GM19468 (cell line): ENCODE measurements at regions not wholly inside any gene's neighbourhood (a gene's known extent, or its start where the extent isn't known, plus 50 kb on each side); places are given as distances from the start of the nearest gene placed in this dataset.

Experiments
- ATAC-seq: cut with Tn5 transposase; IDR thresholded peaks from one replicate; pipeline ENCODE4 v1.9.1; 2021; ENCODE audit warnings: mild to moderate bottlenecking, moderate library complexity, moderate number of reproducible peaks; ENCODE audit not compliant: unreplicated experiment; ENCODE audit errors: extremely low read depth

DNA sequence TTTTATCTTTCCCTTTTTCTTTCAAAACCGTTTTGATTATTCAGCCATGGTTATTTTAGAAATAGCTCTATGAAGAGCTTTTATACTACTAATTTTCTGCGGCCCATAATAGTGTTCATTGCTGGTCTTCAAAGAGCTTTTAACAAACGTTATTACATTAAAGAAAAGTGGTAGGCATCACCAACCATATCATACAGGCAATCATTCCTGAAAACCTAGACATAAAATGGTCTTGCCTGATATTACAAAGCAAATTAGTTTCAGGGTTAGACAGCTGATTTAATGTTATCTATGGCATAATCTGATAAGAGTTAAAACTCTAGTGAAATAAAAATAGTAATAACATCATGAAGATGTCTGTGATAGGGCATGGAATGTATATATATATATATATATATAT is 89.7 kb upstream of the CNTN1 start:
- no peak for ATAC-seq

DNA sequence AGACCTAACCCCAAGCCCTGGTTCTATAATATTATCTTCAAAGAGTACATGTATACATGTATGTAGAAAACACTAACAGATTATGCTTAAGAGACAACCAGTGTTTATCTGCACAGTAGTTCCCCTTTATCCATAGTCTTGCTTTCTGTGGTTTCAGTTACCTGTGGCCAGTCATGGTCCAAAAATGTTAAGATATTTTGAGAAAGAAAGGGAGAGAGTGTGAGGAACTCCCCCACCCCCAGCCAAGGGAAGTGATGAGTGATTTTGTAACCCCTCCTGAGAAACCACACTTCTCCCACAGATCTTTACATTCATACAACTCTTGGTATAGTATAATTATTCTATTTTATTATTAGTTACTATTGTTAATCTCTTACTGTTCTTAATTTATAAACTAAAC is 77.3 kb upstream of the CNTN1 start:
- ATAC-seq, result no peak

DNA sequence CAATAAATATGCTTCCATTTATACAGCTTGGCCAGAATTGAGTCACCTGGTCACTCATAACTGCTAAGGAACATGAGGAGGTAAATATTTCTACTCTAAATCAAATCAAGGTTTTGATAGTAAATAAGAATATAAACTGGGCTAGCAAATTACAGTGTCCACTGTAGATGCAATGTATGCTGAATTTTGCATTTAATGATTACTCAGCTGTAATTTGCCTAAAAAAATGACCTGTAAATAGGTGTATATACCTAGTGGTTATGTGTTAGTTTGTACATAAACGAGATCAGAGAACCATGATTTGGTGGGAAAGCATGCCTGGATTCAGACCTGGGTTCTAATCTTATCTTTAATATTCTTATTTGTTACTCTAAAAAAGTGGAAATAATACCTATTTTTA is 76.6 kb upstream of the CNTN1 start:
- no peak for ATAC-seq

DNA sequence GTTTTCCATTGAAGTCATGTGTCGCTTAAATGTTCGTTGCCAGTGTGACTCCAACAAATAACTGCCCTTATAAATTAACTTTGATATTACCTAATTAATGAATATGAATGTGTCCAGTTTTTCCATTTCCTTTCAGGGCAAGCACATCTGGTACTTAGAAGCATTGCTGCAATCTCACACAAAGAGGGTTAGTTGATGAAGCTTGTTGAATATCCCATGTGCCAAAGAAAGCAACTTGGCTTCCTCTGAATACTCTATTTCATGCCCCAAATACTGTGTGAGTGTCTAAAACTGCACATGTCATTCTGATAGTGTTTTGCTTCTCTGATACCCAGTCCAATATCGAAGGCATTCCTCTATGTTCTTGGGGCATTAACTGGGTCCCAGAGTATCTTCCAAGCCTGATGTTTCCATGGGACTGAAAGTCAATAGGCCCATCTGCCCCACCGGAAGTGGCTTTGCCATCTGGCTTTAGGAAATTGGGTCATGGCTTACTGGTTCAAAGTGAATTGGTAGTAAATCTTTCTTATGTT is 75.8 kb upstream of the CNTN1 start:
- ATAC-seq, result no peak

DNA sequence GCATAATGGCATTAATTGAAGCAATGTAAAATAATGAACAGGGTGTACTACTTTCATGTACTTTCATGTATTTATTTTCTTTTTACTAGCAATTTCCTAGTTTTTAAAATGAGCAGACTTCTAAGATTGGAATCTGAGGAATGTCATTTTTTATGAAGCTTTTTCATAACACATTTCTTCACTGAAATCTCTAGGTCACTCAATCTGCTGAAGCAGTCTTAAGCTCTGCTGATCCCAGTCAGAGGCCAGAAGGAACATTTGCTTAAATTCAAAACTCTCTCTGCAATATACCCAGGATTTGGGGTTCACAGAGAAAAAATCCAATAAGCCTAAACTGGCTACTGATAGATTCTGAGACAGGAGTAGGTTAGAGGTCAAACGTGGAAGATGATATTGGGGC is 73.6 kb upstream of the CNTN1 start:
- no peak for ATAC-seq

DNA sequence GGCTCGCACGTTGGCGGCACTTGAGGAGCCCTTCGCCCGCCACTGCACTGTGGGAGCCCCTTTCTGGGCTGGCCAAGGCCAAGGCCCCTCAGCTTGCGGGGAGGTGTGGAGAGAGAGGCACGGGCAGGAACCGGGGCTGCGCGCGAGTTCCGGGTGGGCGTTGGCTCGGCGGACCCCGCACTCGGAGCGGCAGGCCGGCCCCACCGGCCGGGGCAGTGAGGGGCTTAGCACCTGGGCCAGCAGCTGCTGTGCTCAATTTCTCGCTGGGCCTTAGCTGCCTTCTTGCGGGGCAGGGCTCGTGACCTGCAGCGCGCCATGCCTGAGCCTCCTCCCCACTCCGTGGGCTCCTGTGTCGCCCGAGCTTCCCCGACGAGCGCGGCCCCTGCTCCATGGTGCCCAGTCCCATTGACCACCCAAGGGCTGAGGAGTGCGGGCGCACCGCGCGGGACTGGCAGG is 71.6 kb upstream of the CNTN1 start:
- ATAC-seq, result no peak

DNA sequence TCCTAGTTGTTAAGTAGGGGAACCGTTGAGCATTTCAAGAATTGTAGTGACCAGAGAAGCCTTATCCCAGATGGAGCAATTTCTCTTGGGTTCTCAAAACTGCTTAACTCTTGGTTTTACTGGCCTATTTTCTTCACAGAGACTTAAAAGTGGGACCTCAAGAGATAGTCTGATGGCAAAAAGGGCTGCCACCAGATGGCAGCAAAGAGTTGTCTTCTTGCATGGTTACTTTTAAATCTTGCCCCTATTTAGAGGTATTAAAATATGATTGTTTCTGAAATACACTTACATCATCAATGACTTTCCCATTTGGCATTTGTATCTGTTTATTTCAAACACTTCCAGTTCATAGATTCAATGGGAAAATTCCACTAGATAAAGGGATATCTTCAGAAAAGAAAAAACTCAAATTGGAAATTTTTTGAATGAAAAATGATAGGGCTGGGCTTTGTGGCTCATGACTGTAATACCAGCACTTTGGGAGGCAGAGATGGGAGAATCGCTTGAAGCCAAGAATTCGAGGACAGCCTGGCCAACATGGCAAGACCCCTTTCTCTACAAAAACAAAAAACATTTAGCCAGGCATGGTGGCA is 69.9 kb upstream of the CNTN1 start:
- peak; percentile 62 for ATAC-seq

DNA sequence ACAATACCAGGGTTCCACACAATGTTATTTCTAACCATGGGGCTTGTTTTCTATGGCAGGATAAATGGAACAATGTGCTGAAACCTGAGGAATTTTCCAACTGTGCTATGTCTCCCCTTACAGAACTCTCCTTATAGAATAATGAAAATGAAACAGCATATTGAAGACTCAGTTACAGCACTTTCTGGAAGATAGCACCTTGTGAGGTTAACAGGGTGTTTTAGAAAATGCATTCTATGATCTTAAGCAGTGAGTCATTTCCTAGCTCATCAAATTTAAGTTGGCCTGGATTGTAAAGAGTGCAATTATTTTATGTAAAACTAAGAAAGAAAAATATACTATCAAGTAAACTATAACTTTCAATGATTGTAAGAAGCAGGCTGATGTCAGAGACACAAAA is 60.1 kb upstream of the CNTN1 start:
- ATAC-seq, result no peak

DNA sequence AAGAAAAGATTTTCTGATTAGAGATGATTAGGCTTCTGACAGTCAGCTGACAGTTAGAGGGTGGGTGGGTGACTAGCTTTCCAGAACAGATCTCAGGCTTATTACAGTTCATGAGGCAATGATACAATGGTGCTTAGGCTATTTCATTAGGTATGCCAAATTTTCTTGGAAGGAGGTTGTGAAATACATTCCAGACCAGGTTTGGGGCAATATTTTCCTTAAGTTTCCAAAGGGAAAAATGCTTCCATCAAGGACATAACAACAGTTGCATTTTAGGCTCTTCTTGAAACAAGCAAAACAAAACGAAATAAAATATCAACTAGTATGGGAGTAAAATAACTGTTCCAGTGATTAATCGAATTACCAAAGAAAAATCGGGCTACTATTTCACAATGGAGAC is 59.3 kb upstream of the CNTN1 start:
- ATAC-seq, result no peak

DNA sequence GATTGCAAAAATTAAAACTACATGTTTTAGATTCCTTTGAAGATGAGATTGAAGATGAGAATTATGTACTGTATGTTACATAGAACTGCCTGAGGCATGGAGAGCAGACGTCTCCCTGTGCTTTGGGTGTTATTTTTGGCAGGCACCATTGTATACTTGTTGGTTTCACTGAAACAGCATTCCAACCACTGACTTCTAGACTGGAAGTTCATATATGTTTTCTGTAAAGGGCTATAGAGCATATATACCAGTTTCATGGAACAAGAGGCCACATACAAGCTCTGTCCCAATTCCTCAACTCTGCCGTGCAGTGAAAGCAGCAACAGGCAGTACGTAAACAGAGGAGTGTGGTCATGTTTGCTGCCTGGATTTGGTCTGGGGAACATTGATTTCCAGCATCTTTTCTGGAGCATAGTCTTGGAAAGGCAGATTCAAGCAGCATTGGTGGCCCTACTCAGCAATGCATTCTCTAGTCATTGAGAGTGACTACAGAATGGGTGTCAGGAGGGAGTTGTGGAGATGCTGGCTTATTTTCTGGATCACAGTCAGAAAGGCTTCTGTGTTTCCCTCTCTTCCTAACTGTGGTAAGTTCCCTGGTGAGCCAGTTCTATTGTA is 57.6 kb upstream of the CNTN1 start:
- no peak for ATAC-seq

DNA sequence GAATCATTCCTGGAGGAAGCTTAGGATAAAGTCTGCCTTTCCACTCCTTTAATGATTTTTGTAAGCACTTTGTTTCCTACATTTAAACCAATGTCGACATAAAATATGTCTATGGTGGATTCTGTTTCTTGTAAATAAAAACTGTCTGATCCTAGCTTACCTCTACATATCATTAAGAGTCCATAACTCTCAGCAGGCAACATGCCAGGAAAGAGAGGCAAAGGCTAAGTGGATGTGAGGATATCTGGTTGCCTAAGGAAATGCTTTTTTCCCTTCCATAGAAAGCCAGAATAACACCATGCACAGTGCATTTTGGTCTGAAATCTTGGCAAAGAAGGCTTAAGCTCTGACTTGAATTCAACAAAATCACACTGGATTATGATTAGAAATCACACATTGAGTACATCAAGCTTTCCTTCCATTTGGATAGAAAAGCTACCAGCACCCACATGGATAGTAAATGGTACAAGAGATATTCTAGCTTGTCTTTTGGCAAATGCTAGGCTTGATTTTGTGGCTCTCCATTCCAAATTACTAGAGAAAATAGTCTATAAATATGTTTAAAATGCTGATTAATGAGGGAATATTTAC is 57.0 kb upstream of the CNTN1 start:
- no peak for ATAC-seq
